Endothelial cell of umbilical vein (primary cell): ENCODE measurements at regions not wholly inside any gene's neighbourhood (a gene's known extent, or its start where the extent isn't known, plus 50 kb on each side); places are given as distances from the start of the nearest gene placed in this dataset.

Experiments used
- POLR2A ChIP-seq: IDR thresholded peaks from 2 replicates; pipeline ENCODE4 v1.6.1; 2012; ENCODE audit warnings: low read depth, mild to moderate bottlenecking, control low read depth, low read length
- TF ChIP-seq, protein P1 (sequence below), 2 donors: IDR thresholded peaks; 1 replicate in 1 of 2; 2 replicates in 1 of 2; pipeline ENCODE4 v1.5.1; 2011; ENCODE audit warnings: low read length in 2 of 2, mild to moderate bottlenecking in 2 of 2, moderate library complexity in 2 of 2, control low read depth in 1 of 2, inconsistent platforms in 1 of 2, low read depth in 1 of 2; ENCODE audit not compliant: insufficient read depth in 1 of 2; ENCODE audit errors: extremely low read depth in 1 of 2

- TF ChIP-seq, protein P1, sequence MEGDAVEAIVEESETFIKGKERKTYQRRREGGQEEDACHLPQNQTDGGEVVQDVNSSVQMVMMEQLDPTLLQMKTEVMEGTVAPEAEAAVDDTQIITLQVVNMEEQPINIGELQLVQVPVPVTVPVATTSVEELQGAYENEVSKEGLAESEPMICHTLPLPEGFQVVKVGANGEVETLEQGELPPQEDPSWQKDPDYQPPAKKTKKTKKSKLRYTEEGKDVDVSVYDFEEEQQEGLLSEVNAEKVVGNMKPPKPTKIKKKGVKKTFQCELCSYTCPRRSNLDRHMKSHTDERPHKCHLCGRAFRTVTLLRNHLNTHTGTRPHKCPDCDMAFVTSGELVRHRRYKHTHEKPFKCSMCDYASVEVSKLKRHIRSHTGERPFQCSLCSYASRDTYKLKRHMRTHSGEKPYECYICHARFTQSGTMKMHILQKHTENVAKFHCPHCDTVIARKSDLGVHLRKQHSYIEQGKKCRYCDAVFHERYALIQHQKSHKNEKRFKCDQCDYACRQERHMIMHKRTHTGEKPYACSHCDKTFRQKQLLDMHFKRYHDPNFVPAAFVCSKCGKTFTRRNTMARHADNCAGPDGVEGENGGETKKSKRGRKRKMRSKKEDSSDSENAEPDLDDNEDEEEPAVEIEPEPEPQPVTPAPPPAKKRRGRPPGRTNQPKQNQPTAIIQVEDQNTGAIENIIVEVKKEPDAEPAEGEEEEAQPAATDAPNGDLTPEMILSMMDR (IDR thresholded peaks at IDR 0.05; ENCODE audit: extremely low read depth in 1 of 2, insufficient read depth in 1 of 2, low read depth in 1 of 2, low read length in 2 of 2) = no peak
- no peak for TF ChIP-seq POLR2A
Observed at GRCh38 chr11:109597336-109597735, 175.3 kb downstream of the C11orf87 start.
